HepG2 (cell line): ENCODE measurements at regions not wholly inside any gene's neighbourhood (a gene's known extent, or its start where the extent isn't known, plus 50 kb on each side); places are given as distances from the start of the nearest gene placed in this dataset.

ENCODE experiments used
- EED ChIP-seq: sonication (generic); formaldehyde crosslinking; IDR thresholded peaks from 2 replicates; pipeline ENCODE4 v1.5.0; 2020; ENCODE audit warnings: mild to moderate bottlenecking, missing genetic modification reagents
- FOXC1 ChIP-seq: sonication (generic); formaldehyde crosslinking; IDR thresholded peaks from 2 replicates; pipeline ENCODE4 v1.8.0; 2022; ENCODE audit warnings: mild to moderate bottlenecking, missing genetic modification reagents, borderline replicate concordance
- FOXP1 ChIP-seq, 2 experiments: fragments of 450-650 bp in 1 of 2; IDR thresholded peaks; 2 replicates each; pipeline ENCODE4 v1.6.1; 2017 to 2018; ENCODE audit warnings: antibody characterized with exemption in 1 of 2
- HINFP ChIP-seq: sonication (generic); formaldehyde crosslinking; IDR thresholded peaks from 2 replicates; pipeline ENCODE4 v1.4.0; 2020; ENCODE audit warnings: low read depth, mild to moderate bottlenecking, missing genetic modification reagents
- NCOA5 ChIP-seq: sonication (generic); formaldehyde crosslinking; IDR thresholded peaks from 2 replicates; pipeline ENCODE4 v1.4.0; 2020; ENCODE audit warnings: missing genetic modification reagents
- PLRG1 ChIP-seq: fragments of 450-650 bp; conservative IDR thresholded peaks from 2 replicates; pipeline ENCODE4 v1.6.1; 2016
- SNAPC4 ChIP-seq: sonication (generic); formaldehyde crosslinking; IDR thresholded peaks from 2 replicates; pipeline ENCODE4 v1.4.0; 2020; ENCODE audit warnings: mild to moderate bottlenecking, missing genetic modification reagents
- SNRNP70 ChIP-seq: fragments of 200-400 bp; formaldehyde crosslinking; IDR thresholded peaks from 2 replicates; pipeline ENCODE4 v1.6.1; 2017; ENCODE audit warnings: mild to moderate bottlenecking, low read depth, low read length, moderate library complexity
- SOX5 ChIP-seq: IDR thresholded peaks from 2 replicates; pipeline ENCODE4 v1.6.1; 2016; ENCODE audit warnings: borderline replicate concordance
- ZFX ChIP-seq: sonication (generic); formaldehyde crosslinking; IDR thresholded peaks from 2 replicates; pipeline ENCODE4 v1.4.0; 2020; ENCODE audit warnings: mild to moderate bottlenecking, low read depth, missing genetic modification reagents, moderate library complexity
- ZNF207 ChIP-seq: fragments of 450-650 bp; IDR thresholded peaks from 2 replicates; pipeline ENCODE4 v1.6.1; 2016; ENCODE audit warnings: antibody characterized with exemption, borderline replicate concordance
- ZNF235 ChIP-seq: sonication (generic); formaldehyde crosslinking; IDR thresholded peaks from 2 replicates; pipeline ENCODE4 v1.8.1; 2023; ENCODE audit warnings: mild to moderate bottlenecking, missing genetic modification reagents, borderline replicate concordance
- TF ChIP-seq, protein P1 (sequence below): sonication (generic); IDR thresholded peaks from 2 replicates; pipeline ENCODE4 v1.6.1; 2016; ENCODE audit warnings: low read depth, borderline replicate concordance
- TF ChIP-seq, protein P2 (sequence below): sonication (generic); formaldehyde crosslinking; IDR thresholded peaks from 2 replicates; pipeline ENCODE4 v1.4.0; 2020; ENCODE audit warnings: missing genetic modification reagents

DNA sequence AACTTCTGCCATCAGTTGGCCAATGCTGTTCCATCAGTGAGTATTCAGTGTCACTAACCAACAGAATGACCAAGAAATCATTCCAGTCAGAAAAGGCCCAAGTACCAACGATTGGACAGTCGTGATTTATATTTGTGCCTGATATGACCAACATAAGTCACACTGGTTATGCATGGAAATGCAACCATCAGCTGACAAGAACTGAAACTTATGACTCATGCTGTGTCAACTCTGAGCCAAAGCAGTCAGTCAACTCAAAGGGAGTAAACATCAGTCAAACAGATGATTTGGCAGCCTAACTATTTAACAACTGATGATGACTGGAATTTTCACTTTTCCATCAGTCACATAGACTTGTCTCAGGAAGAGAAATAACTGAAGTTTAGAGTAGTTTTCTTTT, 142.4 kb downstream of the ANXA2 start (continued):
- TF ChIP-seq, protein P1, sequence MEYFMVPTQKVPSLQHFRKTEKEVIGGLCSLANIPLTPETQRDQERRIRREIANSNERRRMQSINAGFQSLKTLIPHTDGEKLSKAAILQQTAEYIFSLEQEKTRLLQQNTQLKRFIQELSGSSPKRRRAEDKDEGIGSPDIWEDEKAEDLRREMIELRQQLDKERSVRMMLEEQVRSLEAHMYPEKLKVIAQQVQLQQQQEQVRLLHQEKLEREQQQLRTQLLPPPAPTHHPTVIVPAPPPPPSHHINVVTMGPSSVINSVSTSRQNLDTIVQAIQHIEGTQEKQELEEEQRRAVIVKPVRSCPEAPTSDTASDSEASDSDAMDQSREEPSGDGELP: peak; percentile 94
- TF ChIP-seq FOXC1 (no peak), SNAPC4 (no peak), ZNF207 (no peak), ZNF235 (no peak), HINFP (CRISPR knock-in tag) (no peak), NCOA5 (CRISPR knock-in tag) (no peak), FOXP1 (IDR thresholded peaks at IDR 0.05) (peak; percentile 22; the same call in 1 of the 2 replicates), FOXP1 (CRISPR knock-in tag; IDR thresholded peaks at IDR 0.05) (peak; percentile 68), ZFX (no peak), PLRG1 (no peak), SOX5 (CRISPR knock-in tag) (0 out of 2 replicates have a peak, but pooled peaks have one; percentile 23), SNRNP70 (no peak), EED (no peak)
- TF ChIP-seq, protein P2, sequence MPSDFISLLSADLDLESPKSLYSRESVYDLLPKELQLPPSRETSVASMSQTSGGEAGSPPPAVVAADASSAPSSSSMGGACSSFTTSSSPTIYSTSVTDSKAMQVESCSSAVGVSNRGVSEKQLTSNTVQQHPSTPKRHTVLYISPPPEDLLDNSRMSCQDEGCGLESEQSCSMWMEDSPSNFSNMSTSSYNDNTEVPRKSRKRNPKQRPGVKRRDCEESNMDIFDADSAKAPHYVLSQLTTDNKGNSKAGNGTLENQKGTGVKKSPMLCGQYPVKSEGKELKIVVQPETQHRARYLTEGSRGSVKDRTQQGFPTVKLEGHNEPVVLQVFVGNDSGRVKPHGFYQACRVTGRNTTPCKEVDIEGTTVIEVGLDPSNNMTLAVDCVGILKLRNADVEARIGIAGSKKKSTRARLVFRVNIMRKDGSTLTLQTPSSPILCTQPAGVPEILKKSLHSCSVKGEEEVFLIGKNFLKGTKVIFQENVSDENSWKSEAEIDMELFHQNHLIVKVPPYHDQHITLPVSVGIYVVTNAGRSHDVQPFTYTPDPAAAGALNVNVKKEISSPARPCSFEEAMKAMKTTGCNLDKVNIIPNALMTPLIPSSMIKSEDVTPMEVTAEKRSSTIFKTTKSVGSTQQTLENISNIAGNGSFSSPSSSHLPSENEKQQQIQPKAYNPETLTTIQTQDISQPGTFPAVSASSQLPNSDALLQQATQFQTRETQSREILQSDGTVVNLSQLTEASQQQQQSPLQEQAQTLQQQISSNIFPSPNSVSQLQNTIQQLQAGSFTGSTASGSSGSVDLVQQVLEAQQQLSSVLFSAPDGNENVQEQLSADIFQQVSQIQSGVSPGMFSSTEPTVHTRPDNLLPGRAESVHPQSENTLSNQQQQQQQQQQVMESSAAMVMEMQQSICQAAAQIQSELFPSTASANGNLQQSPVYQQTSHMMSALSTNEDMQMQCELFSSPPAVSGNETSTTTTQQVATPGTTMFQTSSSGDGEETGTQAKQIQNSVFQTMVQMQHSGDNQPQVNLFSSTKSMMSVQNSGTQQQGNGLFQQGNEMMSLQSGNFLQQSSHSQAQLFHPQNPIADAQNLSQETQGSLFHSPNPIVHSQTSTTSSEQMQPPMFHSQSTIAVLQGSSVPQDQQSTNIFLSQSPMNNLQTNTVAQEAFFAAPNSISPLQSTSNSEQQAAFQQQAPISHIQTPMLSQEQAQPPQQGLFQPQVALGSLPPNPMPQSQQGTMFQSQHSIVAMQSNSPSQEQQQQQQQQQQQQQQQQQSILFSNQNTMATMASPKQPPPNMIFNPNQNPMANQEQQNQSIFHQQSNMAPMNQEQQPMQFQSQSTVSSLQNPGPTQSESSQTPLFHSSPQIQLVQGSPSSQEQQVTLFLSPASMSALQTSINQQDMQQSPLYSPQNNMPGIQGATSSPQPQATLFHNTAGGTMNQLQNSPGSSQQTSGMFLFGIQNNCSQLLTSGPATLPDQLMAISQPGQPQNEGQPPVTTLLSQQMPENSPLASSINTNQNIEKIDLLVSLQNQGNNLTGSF (CRISPR knock-in tag): no peak
